ENCODE measurements at regions not wholly inside any gene's neighbourhood (a gene's known extent, or its start where the extent isn't known, plus 50 kb on each side); places are given as distances from the start of the nearest gene placed in this dataset.

DNA sequence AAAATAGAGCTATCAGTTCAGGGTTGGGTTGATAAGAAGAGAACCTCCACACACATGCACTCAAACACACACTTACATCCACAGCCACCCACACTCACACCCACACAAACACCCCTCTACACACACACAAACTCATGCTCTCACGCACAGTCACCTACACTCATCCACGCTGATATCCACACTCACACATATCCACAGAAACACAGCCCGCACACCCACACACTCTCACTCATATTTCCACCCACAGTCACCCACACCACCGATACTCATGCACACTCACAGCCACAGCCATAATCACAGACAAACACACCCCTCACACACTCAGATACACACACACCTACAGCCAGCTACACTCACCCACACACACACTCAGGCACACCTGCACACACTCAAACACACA is 333.0 kb upstream of the TPK1 start:
- no peak for TF ChIP-seq FOXM1 (IDR thresholded peaks at IDR 0.05; ENCODE audit: borderline replicate concordance)
- no peak for TF ChIP-seq NFRKB (IDR thresholded peaks at IDR 0.05)
- no peak for TF ChIP-seq FOXA1 (IDR thresholded peaks at IDR 0.05)
- TF ChIP-seq ELF4 (IDR thresholded peaks at IDR 0.05): no peak
- TF ChIP-seq FOXK2 (IDR thresholded peaks at IDR 0.05): no peak
- TF ChIP-seq BHLHE40 (IDR thresholded peaks at IDR 0.05; ENCODE audit: borderline replicate concordance): no peak
- TF ChIP-seq CTBP1 (IDR thresholded peaks at IDR 0.05; ENCODE audit: borderline replicate concordance): no peak
- TF ChIP-seq SP1 (IDR thresholded peaks at IDR 0.05): no peak
- no peak for TF ChIP-seq HDGF (IDR thresholded peaks at IDR 0.05; ENCODE audit: borderline replicate concordance)
- TF ChIP-seq TARDBP (IDR thresholded peaks at IDR 0.05): no peak
- no peak for TF ChIP-seq LEF1 (IDR thresholded peaks at IDR 0.05; ENCODE audit: borderline replicate concordance)
- TF ChIP-seq ZNF384 (IDR thresholded peaks at IDR 0.05): no peak
